NCI-H146 treated with DMSO at 0.1 percent for 48 hours (cell line): ENCODE measurements at regions not wholly inside any gene's neighbourhood (a gene's known extent, or its start where the extent isn't known, plus 50 kb on each side); places are given as distances from the start of the nearest gene placed in this dataset.
"Not testable (repeated sequence)": the region's sequence is repeated elsewhere in the genome, so short reads cannot be mapped to it uniquely, and the experiment has no call there.

Experiments
- DNase-seq: peaks from one replicate; lab custom pipeline; 2025; ENCODE audit not compliant: unreplicated experiment; lab: John Stamatoyannopoulos, UW

DNA sequence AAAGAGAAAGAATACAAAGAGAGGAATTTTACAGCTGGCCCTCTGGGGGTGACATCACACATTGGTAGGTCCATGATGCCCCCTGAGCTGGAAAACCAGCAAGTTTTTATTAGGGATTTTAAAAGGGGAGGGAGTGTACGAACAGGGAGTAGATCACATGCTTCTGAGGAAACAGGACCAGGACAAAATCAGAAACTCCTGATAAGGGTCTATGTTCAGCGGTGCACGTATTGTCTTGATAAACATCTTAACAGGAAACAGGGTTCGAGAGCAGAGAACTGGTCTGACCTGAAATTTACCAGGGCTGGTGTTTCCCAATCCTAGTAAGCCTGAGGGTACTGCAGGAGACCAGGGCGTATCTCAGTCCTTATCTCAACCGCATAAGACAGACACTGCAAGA lies 530.6 kb upstream of the ZNF717 start:
- not testable (repeated sequence) for DNase-seq

DNA sequence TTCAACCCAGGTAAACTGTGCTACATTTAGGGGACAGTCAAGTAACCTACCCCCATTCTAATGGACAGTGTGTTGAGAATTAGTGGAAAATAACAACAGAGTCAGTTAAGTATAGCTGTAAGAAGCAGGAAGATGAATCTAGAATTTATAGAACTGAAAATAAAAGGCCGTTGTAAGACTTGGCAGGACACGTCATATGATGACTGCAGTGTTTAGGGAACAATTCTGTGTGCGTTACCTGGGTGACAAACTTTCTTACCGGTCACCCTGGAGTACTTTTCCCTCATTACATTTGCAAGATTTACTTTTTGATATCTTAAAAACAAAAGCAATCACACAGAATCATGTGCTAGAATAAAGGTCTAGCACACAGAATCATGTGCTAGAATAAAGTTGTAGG lies 536.3 kb upstream of the ZNF717 start:
- DNase-seq, result no peak

DNA sequence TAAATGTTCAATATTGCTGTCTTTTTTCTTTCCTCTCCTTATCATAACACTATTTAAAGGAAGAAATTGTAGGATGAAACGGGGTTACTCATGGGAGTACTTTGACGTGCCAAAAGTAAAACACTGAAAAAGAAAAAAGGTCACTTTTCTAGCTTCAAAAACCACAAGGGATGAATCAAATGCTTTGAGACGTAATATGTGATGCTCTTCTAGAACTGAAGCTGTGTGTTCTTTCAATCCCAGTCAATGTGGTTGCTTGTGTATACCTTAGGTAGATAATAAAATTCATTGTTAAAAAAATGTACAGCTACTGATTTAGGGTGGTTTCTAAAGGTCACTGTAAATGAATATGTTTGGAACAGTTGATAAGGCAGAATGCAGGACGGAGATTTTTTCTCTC lies 538.8 kb upstream of the ZNF717 start:
- no peak for DNase-seq

DNA sequence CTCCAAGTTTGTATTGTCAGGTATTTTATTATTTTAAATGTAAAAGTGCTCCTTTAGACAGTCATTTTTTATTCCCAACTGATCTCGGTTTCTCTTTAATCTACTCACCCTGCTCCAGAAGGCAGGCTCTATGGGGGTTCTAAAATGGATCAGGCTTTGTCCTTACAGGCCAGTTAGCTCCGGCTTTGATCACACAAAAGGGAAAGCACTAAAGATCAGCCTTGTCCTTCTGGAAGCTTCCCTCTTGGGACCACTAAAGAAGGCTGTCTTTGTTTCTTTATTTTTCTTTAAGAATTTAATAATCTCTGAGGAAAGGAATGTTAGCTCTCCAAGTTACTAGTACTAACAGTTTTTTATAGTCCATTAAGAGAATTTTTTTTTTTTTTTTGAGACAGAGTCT lies 560.5 kb upstream of the ZNF717 start:
- DNase-seq, result no peak

DNA sequence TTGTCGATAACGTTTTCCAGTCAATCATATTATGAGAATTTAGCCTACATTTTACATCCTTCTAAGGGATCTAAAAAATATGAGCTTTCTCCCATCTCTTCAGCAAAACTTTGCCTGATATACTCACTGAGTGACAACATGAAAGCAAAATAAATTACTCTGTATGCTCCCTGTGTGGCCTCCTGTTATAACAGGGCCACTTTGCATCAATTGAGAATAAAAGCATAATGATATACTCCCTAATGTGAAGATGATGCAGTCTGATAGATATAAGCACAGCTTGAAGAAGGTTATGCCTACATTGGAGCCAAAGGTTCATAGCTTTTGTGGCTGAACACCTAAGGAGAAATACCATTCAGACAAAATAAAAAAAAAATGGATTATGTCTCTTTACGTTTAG lies 561.3 kb upstream of the ZNF717 start:
- DNase-seq, result no peak

DNA sequence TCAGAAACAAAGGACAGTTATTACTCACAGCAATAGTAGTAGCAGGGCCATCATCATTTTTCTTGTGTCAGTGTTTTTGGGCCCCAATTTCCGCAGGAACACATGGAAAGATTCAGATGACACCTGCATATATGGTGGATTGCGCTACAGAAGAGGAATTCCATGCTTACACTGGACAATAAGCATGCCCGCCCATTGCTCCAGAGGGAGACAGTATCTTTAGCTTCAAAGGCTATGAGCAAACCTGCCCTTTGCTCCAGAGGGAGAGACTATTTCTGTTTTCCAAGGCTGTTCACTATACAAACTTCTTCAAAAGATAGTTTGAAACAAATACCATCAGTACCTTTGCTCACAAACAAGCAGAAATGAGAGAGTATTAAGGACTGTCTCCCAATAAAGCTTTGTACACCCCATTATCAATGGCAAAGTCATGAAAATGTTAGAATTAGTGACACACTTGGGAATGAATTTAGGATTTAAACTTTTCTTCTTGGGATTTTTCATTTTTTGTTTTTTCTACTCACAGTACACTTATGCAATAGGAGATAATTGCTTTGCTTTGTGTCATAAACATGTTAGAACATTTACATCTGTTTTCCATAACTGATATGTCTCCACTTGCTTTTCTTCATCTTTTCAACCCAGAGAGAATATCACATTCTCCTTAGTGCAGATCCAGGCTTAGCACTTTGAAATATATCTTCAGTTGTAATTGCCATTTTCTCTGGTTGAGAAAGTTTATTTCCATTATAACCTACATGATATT lies 564.5 kb upstream of the ZNF717 start:
- no peak for DNase-seq

DNA sequence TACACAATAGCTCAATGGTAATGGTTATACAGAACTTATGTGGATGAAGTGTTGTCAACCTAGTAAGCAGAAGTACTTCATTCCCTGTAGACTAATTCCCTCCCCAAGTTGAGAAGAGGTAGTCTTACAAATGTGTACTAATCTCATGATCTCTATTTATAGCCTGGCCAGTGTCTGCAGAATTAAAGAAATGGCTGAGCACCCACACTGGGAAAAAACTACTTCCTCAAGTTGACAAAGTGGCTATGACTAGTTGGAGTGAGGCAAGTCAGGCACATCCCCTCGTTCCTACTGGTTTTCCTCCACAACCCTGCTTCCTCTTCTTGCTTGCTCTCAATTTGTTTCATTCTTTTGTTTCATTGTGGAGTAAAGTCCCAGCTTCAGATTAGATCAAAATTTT lies 566.7 kb upstream of the ZNF717 start:
- DNase-seq, result no peak

DNA sequence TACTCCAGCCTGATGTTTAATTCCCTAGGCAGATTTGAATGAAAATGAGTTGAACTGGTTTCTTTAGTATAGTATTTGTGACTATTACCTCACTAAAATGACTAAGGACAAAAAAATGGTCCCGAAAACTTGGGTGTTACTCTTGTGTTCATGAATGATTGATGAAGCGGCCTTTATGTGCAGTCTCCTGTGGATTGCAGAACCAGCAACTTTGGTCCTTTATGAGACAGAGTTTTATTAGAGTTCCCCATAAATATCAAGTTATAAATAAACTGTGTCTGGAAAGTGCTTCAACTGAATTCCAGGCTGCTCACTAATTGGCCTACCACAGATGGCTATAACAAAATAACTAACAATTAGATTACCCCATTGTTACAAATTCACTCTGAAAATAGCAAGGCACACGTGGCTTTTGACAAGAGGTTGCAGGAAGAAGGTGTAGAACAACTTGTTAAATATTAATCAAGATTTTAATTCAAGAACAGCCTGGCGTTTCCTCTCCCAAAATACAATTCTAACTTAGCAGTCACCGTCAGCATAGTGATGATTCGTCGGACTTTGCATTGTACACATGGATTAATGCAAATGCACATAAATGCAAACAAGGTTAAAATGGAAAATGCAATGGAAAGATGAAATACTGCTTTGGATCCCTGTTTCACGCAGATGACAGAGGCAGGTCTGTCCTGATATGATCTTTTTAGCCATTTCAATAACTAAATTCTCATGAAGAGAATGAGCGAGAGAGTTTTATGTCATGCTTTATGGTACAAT lies 567.3 kb upstream of the ZNF717 start:
- no peak for DNase-seq

DNA sequence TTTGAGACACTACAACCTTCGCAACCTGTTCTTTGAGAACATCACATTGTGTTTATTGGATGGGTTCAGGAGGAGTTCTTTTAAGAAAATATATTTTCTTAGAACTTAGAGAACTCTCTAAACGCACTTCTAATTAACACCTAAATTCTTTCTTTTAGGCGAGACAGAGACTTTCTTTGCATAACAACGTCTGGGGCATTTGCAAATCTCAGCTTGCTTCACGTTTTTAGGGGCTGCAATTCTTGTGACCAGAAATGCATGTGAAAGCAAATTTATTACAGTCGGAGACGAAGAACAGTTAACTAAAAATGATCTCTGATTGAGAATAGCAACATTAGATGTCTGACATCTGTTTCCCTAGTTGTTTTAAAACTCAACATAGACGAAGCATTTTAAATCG lies 568.3 kb upstream of the ZNF717 start:
- no peak for DNase-seq

DNA sequence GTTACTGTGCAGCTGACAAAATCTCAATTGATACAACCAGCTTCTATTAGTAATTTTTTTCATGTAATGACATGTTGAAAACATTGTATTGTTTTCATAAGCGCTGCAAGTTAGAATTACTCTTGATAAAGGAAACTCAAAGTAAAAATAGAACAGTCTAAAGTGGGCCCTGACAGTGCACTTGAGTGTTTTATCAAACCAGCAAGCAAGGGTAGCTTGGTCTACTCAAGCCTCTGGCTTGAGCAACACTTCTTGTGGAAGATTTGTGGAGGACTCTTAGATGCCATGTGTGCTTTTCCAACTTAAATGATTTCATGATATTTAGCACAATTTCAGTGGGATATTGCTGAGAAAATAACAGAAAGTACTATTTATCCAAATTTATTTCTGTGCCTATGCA lies 575.7 kb upstream of the ZNF717 start:
- DNase-seq, result no peak

DNA sequence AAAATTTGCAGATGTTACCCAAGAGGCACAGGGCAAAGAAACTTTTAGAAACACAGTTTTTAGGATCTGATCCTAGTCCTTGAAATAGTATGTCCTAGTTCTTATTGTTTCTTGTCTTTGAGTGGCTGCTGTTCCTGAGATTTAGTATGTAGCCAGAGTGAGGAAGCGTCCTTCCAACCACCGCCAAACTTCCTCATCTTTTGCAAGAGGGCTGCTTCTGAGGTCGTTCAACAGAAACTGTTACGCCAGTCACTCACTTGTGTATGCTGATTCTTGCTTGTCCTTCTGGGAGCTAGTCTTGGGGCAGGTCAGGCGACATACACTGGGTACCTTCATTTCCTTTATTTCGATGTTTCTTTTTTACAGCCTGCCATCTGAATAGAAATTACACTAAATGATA lies 577.3 kb upstream of the ZNF717 start:
- DNase-seq, result no peak

DNA sequence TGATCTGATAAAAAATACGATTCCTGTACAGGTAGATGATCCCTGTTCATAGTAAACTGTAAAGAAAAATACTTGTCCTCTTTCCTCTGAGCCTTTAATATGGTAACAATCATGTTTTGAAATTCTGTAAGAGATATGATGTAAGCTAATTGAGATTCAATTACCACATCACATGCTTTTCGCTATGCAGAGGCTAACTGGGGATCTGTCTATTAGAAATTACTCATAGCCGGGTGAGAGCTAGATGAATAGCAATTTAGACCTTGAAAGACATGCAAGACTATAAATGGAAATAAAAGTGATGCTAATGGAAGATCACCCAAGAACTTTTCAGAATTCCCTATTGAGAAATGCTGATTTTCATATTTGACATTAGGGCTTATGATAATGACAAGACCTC lies 579.9 kb upstream of the ZNF717 start:
- no peak for DNase-seq

DNA sequence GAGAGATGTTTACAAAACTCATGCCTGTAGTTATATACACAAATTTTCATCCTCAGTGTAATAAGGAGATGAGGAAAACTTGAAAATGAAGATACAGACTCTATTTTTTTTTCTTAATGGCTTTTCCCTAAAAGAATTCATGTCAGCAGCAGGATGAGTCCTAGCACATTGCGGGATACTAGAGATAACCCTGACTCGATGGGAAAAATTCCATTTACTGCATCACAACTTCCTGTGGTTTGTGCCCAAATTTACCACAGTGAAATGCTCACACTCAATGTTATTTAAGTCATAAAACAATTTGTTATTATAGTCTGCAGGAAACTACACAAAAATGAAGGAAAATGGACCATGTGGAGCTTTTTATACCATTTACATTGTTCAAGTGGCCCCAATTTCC lies 581.9 kb upstream of the ZNF717 start:
- DNase-seq, result no peak

DNA sequence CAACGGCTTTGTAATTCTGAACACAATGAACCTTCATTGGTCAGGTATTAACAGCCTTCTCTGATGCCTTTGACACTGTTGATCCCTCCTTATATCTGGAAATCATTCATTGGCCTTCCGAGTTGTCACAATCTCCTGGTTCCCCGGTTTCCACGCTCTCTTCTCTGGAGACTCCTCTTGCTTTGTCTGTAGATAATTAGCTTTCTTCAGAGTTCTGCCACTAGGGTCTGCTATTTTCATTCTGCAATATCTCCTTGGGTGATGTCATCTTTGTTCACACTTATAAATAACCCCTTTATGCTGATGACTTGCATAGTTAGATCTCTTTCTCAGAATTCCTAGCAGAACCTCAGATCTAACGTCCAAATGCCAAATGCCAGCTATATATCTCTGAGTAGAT lies 583.8 kb upstream of the ZNF717 start:
- peak; percentile 0 for DNase-seq

DNA sequence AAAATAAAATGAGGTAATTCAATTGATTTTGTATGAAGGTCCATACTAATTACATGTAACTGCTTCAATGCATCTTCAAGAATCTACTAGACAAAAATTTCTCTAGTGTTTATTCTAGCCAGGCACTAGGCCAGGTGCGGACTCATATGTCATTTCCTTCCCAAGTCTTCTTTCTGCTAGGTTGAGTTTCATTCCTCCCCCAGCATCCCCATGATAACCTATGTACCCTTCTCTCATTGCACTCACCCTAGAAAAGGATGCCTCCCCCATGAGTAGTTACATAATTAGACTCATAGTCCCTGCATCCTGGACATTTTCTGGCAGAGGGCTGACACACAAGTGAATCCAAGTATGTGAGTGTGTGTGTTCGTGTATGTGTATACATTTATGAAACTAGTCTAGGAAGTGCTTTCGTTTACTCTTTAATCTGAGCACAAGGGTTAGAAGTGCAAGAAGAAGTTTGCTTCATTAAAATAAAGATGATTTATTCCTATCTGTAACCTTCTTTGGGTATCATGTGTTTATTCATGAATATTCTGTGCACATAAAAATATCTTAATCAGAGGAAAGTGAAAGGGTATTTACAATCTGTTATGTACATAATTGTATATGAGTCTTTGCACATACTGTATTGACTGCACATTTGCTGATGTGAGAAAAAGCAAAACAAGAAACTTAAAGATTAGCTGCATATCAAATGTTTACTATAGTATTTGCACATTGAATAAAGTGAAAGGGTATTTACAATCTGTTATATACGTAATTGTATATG lies 585.6 kb upstream of the ZNF717 start:
- DNase-seq, result no peak

DNA sequence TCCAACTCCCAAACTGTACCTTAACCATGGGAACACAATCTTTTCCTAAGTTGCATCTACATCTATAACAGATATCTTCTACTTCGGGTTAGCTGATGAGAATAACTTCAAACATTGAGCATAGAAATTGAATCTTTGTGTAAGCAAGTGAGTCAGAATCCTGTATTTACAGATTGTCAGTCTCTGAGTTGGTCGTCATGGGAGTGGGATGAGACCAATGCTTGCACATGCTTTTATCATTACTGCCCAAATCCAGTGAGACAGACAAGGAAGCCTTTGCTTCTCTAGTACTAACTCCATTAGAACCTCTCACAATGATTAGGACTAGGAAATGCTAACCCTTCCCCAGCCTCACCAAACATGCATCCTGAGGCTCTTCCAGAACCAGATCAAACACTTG lies 587.1 kb upstream of the ZNF717 start:
- no peak for DNase-seq

DNA sequence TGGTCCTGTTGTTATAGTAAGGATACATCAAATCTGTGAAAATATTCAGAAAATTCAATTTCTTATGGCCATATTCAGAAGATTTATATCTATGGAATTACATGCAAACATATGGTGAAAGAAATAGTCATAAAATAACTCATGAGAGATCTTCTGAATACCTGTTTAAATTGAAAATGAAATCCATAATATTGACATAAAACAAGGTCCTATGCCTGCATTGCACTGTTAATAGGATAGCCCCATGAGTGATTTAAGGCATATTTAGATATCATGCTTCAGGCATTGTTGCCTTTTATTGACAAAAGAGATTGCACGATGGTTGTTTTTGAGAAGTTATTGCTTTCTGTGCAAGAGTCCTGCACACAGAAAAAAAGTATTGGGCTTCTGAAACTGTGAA lies 591.7 kb upstream of the ZNF717 start:
- DNase-seq, result no peak

DNA sequence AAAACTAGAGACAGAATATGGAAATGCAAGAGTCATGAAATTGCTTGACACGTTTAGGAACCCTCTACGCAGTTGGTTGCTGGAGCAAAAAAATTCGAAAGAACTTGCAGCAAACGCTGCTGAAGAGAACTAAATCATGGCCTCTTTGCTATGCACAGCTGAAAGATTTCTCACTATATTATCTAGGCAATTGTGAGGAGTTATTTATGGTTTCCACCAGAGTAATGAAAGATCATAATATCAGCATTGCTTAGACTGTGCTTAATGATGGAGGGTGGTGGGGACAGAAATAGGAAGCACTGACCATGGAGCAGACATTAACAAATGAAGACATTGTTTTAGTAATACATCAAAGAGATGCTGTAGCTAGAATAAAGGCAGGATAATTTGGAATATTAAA lies 593.4 kb upstream of the ZNF717 start:
- no peak for DNase-seq

DNA sequence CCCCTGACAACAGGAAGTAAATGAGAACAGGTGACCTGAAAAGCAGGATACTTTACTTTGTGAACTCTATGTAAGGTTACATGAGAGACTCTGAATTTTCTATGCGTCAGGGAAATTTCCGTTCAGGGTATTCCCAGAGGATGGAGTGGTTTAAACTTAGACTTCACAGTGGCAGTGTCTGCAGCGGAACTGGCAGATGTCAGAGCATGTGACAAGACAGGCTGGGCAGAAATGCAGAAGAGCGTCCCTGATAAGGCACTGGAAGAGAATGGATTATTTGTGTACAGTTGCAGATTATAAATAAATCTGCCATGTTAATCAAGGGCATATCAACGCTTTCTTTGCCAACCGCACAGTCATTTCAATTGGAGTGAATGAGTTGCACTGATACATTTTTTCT lies 598.4 kb upstream of the ZNF717 start:
- no peak for DNase-seq

DNA sequence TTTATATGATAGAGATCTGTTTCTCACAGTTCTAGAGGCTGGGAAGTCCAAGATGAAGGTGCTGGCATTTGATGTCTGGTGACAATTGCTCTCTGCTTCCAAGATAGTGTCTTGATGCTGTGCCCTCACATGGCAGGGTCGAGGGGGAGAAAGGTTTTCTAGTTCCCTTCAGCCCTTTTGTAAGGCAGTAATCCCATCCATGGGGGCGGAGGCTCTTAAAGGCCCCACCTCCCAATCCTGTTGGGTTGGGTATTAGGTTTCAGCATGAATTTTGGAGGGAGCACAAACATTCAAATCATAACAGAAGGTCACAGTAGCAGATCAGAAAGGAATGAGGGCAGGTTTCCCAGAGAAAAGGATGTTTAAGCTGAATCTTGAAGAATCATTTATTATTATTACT lies 601.7 kb upstream of the ZNF717 start:
- no peak for DNase-seq

DNA sequence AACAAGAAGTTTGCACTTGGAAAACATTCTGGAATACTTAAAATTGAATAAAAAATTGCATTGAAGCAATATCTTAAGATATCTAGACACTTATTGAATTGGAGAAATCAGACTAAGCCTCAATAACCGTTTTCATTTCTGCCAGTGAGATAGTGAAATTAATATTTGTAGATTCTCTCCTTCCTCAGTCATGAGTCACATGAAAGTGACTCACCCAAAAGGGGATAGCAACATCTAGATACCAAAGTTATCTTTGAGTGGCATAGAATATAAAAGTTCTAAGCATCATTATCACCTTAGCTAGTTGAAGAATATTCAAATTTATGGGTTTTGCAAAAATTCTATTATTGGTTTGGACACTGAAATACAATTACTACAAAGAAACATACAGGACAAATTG lies 614.8 kb upstream of the ZNF717 start:
- DNase-seq, result no peak

DNA sequence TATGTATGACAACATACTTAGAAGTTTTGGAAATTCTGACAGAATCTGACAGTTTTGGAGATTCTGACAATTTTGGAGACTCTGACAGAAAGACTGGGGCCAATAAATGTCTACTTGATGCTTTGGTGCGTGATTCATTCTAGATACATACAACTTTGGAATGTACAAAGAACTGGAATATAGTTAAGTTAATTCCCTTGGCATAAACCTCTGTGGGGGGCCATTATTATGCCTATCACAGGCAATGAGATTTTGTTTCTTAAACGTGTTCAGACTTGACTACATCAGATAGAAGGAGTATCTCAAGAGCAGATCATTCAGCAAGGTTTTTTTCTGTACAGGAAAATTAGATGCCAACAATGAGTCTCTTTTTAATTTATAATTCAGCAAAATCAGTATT lies 617.6 kb upstream of the ZNF717 start:
- no peak for DNase-seq
